ENCODE measurements at regions not wholly inside any gene's neighbourhood (a gene's known extent, or its start where the extent isn't known, plus 50 kb on each side); places are given as distances from the start of the nearest gene placed in this dataset.

DNA sequence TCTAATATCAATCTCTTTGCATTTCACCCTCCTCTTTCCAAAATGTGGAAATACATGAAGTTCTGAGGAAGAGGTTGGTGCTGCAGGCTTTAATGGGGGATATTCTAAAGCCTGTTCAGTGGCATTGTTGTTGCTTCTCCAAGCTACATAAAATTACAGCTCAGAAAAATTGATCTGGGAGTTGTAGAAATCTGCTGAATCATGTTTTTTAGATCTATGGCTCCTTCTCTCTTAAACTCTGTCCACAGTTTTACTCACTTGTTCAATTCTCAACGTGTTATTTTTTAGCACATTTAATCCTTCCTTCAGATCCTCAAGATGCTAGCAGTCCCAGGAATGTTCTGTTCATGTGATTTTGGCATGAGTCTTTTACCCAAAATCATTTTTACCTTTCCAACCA lies 949.5 kb upstream of the ADGRL3 start:
- intact Hi-C loops (cut with DNase I), result no loop called here
- no peaks in the 10 kb centered on the region for H3K36me3 ChIP-seq
- no peaks in the 10 kb centered on the region for H3K27me3 ChIP-seq
- no peak overlapping the region for H3K27ac ChIP-seq
- TF ChIP-seq, protein P1, sequence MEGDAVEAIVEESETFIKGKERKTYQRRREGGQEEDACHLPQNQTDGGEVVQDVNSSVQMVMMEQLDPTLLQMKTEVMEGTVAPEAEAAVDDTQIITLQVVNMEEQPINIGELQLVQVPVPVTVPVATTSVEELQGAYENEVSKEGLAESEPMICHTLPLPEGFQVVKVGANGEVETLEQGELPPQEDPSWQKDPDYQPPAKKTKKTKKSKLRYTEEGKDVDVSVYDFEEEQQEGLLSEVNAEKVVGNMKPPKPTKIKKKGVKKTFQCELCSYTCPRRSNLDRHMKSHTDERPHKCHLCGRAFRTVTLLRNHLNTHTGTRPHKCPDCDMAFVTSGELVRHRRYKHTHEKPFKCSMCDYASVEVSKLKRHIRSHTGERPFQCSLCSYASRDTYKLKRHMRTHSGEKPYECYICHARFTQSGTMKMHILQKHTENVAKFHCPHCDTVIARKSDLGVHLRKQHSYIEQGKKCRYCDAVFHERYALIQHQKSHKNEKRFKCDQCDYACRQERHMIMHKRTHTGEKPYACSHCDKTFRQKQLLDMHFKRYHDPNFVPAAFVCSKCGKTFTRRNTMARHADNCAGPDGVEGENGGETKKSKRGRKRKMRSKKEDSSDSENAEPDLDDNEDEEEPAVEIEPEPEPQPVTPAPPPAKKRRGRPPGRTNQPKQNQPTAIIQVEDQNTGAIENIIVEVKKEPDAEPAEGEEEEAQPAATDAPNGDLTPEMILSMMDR (IDR thresholded peaks at IDR 0.05), result no peak
- TF ChIP-seq POLR2A (IDR thresholded peaks at IDR 0.05), result no peak
- no peaks in the 10 kb centered on the region for H3K4me1 ChIP-seq
- H3K4me3 ChIP-seq, result no peak overlapping the region
- no peaks in the 10 kb centered on the region for H3K9me3 ChIP-seq
- DNase-seq, result no peak
- 24 to 67% methylated on average over 1 of the region's 1 CpG for WGBS, 2 donors

DNA sequence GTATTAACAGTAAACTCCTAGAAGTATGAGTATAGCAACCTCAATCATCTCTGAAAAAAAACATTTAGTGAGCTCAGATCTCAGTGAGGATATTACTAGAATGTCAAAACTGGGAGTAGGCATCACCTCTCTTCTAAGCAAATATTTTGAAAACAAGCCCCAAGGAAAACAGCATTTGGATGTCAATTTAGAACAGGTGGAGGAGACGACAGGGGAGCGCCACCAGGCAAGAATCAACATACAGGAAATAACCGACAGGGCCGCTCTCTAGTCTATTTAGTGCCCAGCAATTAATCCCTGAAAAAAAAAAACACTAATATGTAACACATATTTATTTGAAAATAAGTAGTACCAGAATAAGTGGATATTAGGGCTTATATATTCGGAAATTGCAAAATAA lies 940.3 kb upstream of the ADGRL3 start:
- WGBS, 2 donors, result 83 to 86% methylated on average over 5 of the region's 5 CpGs
- Histone ChIP-seq H3K9me3 (no peaks in the 10 kb centered on the region), H3K4me3 (no peak overlapping the region), H3K27me3 (no peaks in the 10 kb centered on the region), H3K36me3 (no peaks in the 10 kb centered on the region), H3K27ac (no peak overlapping the region), H3K4me1 (no peaks in the 10 kb centered on the region)
- no peak for TF ChIP-seq POLR2A (IDR thresholded peaks at IDR 0.05)
- TF ChIP-seq, protein P1 (IDR thresholded peaks at IDR 0.05), result no peak
- intact Hi-C loops (cut with DNase I), result no loop called here
- no peak for DNase-seq

- no peak for TF ChIP-seq POLR2A (IDR thresholded peaks at IDR 0.05)
- TF ChIP-seq, protein P1 (IDR thresholded peaks at IDR 0.05), result no peak
Measured at GRCh38 chr4:60266505-60266904, 933.6 kb upstream of the ADGRL3 start.

GRCh38 chr4:60296386-60296785 lies 903.7 kb upstream of the ADGRL3 start:
- Histone ChIP-seq H3K36me3 (no peaks in the 10 kb centered on the region), H3K27ac (no peak overlapping the region), H3K27me3 (no peaks in the 10 kb centered on the region), H3K4me1 (no peaks in the 10 kb centered on the region), H3K9me3 (no peaks in the 10 kb centered on the region), H3K4me3 (no peak overlapping the region)
- intact Hi-C loops (cut with DNase I), result no loop called here
- 26 to 83% methylated on average over 2 of the region's 2 CpGs for WGBS, 2 donors
- TF ChIP-seq POLR2A (IDR thresholded peaks at IDR 0.05), result no peak
- TF ChIP-seq, protein P1 (IDR thresholded peaks at IDR 0.05), result no peak
- DNase-seq, result no peak

More at GRCh38 chr4:60266505-60266904, 933.6 kb upstream of the ADGRL3 start:
- Histone ChIP-seq H3K4me1 (no peaks in the 10 kb centered on the region), H3K27me3 (no peaks in the 10 kb centered on the region), H3K36me3 (no peaks in the 10 kb centered on the region), H3K9me3 (no peaks in the 10 kb centered on the region), H3K4me3 (no peak overlapping the region), H3K27ac (no peak overlapping the region)
- no peak for DNase-seq
- 55 to 57% methylated on average over 1 of the region's 1 CpG for WGBS, 2 donors
- intact Hi-C loops (cut with DNase I), result no loop called here

- WGBS, 2 donors, result 51 to 76% methylated on average over 2 of the region's 2 CpGs
- Histone ChIP-seq H3K9me3 (no peaks in the 10 kb centered on the region), H3K27me3 (no peaks in the 10 kb centered on the region), H3K4me1 (no peaks in the 10 kb centered on the region), H3K27ac (no peak overlapping the region), H3K4me3 (no peak overlapping the region), H3K36me3 (no peaks in the 10 kb centered on the region)
- intact Hi-C loops (cut with DNase I), result no loop called here
- no peak for TF ChIP-seq POLR2A (IDR thresholded peaks at IDR 0.05)
- TF ChIP-seq, protein P1 (IDR thresholded peaks at IDR 0.05), result no peak
- no peak for DNase-seq
Measured at GRCh38 chr4:60313611-60314178, 886.4 kb upstream of the ADGRL3 start.
